ENCODE measurements at regions not wholly inside any gene's neighbourhood (a gene's known extent, or its start where the extent isn't known, plus 50 kb on each side); places are given as distances from the start of the nearest gene placed in this dataset.

- peaks cover 15% of the 10 kb centered on the region for H3K27me3 Mint-ChIP-seq (ENCODE audit: insufficient read depth)
- H3K36me3 Mint-ChIP-seq (ENCODE audit: low read depth), result no peaks in the 10 kb centered on the region
Measured at GRCh38 chr7:28310460-28310848, 101.9 kb upstream of the CREB5 start.

GRCh38 chr7:28311670-28312069 lies 100.6 kb upstream of the CREB5 start:
- H3K9me3 Mint-ChIP-seq, result no peaks in the 10 kb centered on the region
- H3K36me3 Mint-ChIP-seq (ENCODE audit: low read depth), result no peaks in the 10 kb centered on the region
- no peak overlapping the region for H3K27ac Mint-ChIP-seq
- no peak for TF ChIP-seq CTCF (IDR thresholded peaks at IDR 0.05)
- H3K4me1 Mint-ChIP-seq (ENCODE audit: low read depth), result no peaks in the 10 kb centered on the region
- DNase-seq, result no peak
- no peak overlapping the region for H3K4me3 Mint-ChIP-seq
- peaks cover 22% of the 10 kb centered on the region for H3K27me3 Mint-ChIP-seq (ENCODE audit: insufficient read depth)

More at GRCh38 chr7:28310460-28310848, 101.9 kb upstream of the CREB5 start:
- no peaks in the 10 kb centered on the region for H3K4me1 Mint-ChIP-seq (ENCODE audit: low read depth)
- no peak for TF ChIP-seq CTCF (IDR thresholded peaks at IDR 0.05)
- DNase-seq, result no peak
- H3K9me3 Mint-ChIP-seq, result no peaks in the 10 kb centered on the region
- no peak overlapping the region for H3K4me3 Mint-ChIP-seq
- no peak overlapping the region for H3K27ac Mint-ChIP-seq

GRCh38 chr7:28312948-28313347 lies 99.4 kb upstream of the CREB5 start:
- Mint-ChIP-seq H3K9me3 (no peaks in the 10 kb centered on the region), H3K27ac (no peak overlapping the region), H3K36me3 (ENCODE audit: low read depth) (no peaks in the 10 kb centered on the region), H3K27me3 (ENCODE audit: insufficient read depth) (peaks cover 22% of the 10 kb centered on the region), H3K4me3 (no peak overlapping the region), H3K4me1 (ENCODE audit: low read depth) (no peaks in the 10 kb centered on the region)
- DNase-seq, result no peak
- no peak for TF ChIP-seq CTCF (IDR thresholded peaks at IDR 0.05)

- H3K27ac Mint-ChIP-seq, result no peak overlapping the region
- no peaks in the 10 kb centered on the region for H3K9me3 Mint-ChIP-seq
- no peak overlapping the region for H3K4me3 Mint-ChIP-seq
- no peaks in the 10 kb centered on the region for H3K4me1 Mint-ChIP-seq (ENCODE audit: low read depth)
- TF ChIP-seq CTCF (IDR thresholded peaks at IDR 0.05), result no peak
- H3K36me3 Mint-ChIP-seq (ENCODE audit: low read depth), result no peaks in the 10 kb centered on the region
- peaks cover 23% of the 10 kb centered on the region for H3K27me3 Mint-ChIP-seq (ENCODE audit: insufficient read depth)
- DNase-seq, result no peak
Measured at GRCh38 chr7:28314841-28315240, 97.5 kb upstream of the CREB5 start.

GRCh38 chr7:28315565-28316410 lies 96.5 kb upstream of the CREB5 start:
- no peaks in the 10 kb centered on the region for H3K9me3 Mint-ChIP-seq
- no peaks in the 10 kb centered on the region for H3K36me3 Mint-ChIP-seq (ENCODE audit: low read depth)
- no peak for DNase-seq
- no peaks in the 10 kb centered on the region for H3K4me1 Mint-ChIP-seq (ENCODE audit: low read depth)
- H3K4me3 Mint-ChIP-seq, result no peak overlapping the region
- TF ChIP-seq CTCF (IDR thresholded peaks at IDR 0.05), result no peak
- H3K27me3 Mint-ChIP-seq (ENCODE audit: insufficient read depth), result peaks cover 21% of the 10 kb centered on the region
- H3K27ac Mint-ChIP-seq, result no peak overlapping the region

Measured in HFFc6 (cell line).